Peyer's patch (tissue), 4 donors: ENCODE measurements at regions not wholly inside any gene's neighbourhood (a gene's known extent, or its start where the extent isn't known, plus 50 kb on each side); places are given as distances from the start of the nearest gene placed in this dataset.

ENCODE experiments used
- CTCF ChIP-seq, 6 experiments: fragments of 450-650 bp in 4 of 6; fragments of 200-600 bp in 2 of 6; sonication (generic) in 1 of 6; IDR thresholded peaks; one replicate each; pipeline ENCODE4 v1.5.1; 2017 to 2019; ENCODE audit warnings: antibody characterized with exemption in 6 of 6, mild to moderate bottlenecking in 3 of 6, moderate library complexity in 1 of 6
- POLR2A ChIP-seq, 2 donors: fragments of 450-650 bp; IDR thresholded peaks; one replicate each; pipeline ENCODE4 v1.5.1; 2017; ENCODE audit warnings: antibody characterized with exemption in 2 of 2, mild to moderate bottlenecking in 2 of 2, moderate library complexity in 2 of 2

- TF ChIP-seq CTCF (IDR thresholded peaks at IDR 0.05), result no peak
- no peak for TF ChIP-seq POLR2A (IDR thresholded peaks at IDR 0.05)
Observed at GRCh38 chr11:32266601-32267000, 168.7 kb downstream of the WT1 start.
